CD4-positive, alpha-beta T cell treated with Interleukin-12 subunit alpha and Interleukin-12 subunit beta, for 1 hour (primary cell): ENCODE measurements at regions not wholly inside any gene's neighbourhood (a gene's known extent, or its start where the extent isn't known, plus 50 kb on each side); places are given as distances from the start of the nearest gene placed in this dataset.

ENCODE experiments used
- DNase-seq: peaks from one replicate; pipeline ENCODE4 v3.0.0-alpha.2; 2020

DNA sequence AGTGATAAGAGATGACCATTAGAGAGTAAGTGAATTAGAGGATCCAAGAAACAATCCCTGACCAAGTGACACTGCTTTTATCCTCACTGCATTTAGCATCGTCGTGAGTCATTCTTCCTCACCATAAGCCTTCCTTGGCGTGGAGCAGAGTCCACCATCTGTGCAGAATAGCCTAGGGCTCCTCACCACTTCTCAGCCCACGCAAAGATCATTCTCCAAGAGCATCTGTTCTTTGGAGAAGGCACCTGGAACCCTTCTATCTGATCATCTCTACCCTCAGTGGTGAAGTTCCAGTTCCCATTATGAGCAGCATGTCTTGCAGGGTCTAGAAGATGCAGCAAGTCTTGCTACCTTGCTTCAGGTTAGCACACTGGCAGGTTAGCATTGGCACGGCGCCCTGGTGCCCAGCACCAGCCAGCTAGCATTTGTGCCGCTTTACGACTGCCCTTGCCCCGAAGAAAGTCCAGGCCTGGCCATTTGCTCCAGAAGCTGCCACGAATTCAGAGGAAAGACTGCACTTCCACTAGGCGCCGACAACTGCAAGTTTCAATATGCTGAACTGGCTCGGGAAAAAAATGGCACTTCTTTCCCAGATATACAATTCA lies 225.8 kb downstream of the TTC32 start:
- DNase-seq, result no peak

DNA sequence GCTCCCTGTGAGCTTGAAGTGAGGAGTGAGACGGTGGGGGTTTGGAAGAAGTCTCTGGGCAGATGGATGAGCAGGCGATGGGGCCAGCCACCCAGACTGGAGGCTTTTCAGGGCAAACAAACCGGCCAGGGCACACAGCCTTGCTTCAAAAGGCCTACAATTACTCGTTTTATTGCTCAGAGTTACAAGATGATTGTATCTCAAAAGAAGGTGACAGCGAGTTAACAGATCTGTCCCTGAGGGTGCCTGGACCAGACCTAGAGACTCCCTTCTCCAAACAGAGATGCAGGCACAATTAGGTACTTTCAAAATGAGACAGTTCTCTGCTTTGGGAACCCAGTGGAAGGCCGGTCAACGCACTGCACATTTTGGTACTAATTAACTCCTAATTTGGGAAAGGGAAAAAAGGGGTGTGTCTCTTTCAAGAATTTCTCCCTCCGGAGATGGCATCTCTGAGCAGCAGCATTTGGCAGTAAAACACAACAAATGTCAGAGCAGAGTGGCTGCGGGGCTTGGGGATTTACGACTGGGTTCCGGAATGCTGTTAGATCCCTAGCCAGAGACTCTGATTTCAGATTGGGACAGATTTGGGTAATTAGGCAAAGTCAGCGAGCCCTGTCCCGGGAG lies 226.7 kb downstream of the TTC32 start:
- DNase-seq, result no peak

DNA sequence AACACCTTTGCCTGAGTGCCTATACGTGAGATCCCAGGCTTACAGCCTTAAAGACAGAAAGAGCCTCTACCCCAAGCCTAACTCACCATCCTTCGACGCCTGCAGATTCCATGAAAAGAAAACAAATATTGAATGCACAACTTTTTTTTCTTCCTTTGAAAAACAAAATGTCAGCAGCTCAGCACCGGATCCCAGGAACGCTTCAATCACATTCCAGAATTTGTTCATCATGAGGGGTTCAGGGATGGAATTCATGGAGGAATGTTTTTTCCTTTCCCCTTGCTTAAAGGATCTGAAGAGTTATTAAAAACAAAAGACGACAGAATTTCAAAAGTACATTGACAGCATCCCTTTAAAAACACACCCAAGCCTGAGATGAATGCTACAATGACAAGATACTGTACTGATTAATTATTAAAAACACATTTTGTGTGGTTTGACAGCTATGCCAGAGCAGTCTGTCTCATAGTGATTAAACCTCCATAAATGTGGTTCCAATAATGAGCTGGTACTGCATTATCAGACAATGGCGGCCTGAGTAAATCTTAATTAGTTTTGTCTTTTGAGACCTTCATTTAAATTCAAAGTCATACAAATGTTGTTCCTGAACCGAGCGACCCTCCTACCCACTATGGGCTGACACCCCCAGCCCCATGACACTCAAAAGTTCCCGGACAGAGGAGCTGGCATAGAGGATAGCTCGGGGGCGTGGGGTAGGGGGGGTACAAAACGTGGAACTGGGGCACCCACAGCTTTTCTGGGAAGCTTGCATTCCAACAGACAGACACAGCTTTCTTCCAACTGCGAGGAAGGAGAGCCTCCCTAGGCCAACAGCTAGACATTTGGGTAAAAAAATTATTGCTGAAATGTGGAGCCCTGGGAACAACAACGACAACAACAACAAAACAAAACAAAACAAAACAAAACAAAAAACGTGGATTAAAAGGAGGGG lies 227.5 kb downstream of the TTC32 start:
- no peak for DNase-seq

DNA sequence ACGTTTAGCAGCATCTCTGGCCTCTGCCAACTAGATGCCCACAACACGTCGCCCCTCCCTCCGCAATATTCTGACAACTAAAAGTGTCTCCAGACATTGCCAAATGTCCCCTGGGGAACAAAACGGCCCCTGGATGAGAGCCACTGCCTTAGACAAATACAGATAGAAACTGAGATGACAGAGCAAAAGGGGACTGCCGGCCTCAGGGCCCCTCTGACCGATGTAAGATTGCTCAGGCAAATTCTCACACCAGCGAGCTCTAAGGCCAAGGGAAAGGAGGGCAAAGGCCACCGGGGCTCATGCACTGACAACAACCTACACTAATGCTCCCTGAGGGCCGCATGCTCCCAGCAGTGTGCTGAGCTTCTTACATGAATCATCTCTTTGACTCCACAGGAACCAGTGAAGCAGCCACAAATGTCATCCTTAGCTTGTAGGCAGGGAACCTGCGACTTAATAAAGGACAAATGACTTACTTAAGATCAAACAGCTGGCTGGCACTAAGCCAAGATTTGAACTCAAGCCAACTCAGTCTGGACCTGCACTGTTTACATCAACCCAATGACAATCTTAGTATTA lies 228.5 kb downstream of the TTC32 start:
- DNase-seq, result no peak

DNA sequence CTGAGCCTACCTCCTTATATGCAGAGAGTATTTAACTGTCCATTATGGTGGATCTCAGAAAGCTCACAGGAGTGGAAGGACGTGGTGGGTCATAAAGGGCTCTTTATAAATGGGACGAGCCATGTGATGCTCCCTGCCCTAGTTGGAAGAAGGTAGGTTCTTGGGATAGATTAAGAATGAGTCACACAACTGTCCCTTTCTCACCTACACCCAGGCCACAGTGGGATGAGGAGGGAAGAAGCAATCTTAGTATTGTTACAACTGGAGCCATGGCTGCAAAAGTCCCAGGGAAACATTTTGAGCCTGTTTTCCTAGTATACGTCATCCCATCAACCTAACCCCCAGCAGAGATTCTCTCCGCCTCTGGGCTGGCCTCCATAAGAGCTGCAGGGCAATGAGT lies 229.9 kb downstream of the TTC32 start:
- DNase-seq, result no peak

DNA sequence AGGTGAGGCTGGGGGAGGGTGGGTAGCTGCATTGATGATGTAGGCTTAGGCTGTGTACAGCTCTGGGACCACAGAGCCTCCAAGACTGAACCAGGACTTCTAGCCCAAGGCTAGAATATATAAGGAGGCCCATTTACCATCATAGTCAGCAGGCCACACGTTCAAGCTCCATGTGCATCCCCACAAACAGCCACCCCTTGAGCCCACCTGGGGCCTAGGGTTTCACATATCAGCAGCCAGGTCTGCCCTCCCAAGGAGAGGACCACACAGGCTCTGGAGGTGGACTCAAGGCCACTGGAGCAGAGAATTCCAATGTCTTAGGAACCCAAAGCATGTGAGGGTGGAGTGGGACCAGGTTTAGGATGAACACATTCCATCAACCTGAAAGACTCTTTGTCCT lies 230.5 kb downstream of the TTC32 start:
- DNase-seq, result no peak

DNA sequence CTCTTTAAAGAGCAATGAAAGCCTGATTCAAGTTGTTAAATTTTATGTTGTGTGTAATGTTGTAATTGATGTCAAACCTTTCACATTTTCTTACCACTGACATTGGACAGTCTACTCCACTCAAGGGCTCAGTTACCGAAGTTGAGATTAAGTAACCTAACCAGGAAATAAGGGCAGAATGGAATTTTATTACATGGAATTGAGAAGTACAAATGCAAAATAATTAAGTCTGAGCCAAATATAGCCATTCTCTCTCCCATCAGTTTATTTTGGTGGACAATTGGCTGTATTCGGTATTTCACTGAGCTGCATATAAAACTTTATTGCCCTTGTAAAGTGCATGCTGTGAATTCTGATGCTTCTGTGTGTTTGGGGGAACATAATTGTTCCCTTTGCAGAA lies 231.5 kb downstream of the TTC32 start:
- DNase-seq, result no peak

DNA sequence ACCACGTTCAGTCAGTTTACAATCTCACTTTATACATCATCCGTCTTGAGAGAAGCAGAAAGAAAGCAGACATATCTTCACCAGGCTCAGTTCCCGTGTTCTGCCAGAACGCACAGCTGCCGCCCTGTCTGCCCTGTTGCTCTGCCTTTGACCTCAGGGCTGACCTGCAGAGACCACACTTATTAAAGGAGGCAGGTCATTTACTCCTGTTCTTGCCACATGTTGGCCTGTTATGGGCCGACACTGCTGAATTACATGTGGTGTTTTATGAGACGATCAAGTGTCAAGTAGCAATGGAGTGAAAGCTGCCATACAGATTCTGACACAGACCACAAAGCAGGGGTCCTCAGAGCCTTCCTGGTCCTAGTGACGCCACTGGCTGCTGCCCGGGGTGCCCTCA lies 232.2 kb downstream of the TTC32 start:
- DNase-seq, result no peak

DNA sequence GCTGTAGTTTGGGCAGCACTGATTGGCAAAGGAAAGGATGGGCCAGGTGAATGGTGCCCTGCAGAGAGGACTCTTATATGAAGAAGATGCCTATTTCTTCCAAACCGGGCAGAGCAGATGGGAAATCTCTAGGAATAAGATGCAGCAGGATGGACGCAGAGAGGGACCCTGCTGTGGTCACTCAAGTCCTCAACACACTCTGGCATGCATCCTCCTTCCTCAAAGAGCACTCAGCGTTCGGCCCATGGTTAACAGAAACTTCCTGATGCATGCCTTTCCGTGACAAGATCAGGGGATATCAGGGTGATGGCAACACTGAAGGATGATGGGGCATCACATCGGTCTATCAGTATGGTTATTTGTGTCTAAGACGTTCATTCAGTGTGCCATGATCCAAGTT lies 232.7 kb downstream of the TTC32 start:
- no peak for DNase-seq

DNA sequence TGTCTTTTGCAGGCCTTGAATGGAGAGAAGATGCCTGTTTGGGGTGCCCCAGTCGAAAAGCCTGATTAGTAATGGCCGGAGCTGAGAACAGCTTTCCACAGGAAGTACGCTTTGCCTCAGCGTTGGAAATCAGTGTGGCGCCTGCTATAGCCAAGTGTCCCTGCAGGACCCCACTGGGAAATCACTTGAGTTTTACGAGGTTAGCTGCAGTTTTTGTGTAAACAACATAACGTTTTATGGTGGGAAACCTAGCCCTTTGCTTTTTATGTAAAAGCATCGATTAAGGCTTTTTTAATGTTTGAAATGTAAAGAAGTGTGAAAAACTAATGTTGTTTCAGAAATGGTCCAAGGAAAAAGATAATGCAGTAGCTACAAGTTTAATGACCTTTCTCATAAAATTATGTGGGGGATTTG lies 234.2 kb downstream of the TTC32 start:
- no peak for DNase-seq

DNA sequence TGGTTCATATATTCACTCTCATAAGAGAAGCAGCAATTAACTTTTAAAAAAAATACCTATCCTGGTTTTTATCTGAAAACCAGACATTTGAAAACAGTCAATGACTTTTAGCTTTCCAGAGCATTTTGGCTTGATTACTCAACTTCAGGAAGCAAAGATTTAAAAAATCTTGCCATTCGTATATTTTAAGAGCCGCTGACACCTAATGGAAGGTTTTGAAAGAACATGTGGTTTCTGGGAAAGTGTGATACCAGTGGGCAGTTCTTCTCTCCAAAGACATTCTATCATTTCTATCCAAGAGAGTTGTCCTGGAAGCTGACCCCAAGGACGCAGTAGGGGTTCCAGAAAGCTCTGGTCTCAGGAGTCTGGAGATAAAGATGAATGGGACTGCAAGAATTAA lies 234.7 kb downstream of the TTC32 start:
- DNase-seq, result no peak

DNA sequence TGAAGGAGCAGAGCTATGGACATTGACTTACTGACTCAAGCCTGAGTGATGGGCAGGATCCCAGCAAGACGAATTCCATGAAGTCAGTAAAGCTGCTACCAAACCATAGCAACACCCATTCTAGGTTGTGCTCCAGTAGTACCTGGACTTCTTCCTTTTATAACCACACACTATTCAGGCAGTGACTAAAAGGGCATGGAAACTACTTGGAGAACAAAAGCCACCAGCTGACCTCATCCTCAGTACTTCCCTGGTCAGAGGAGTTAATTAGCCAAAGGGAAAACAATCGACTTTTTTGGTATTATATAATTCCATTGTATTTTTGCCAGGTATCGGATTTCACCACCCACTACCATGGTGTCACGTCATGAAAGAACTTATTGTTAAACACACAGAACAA lies 237.1 kb downstream of the TTC32 start:
- DNase-seq, result no peak

DNA sequence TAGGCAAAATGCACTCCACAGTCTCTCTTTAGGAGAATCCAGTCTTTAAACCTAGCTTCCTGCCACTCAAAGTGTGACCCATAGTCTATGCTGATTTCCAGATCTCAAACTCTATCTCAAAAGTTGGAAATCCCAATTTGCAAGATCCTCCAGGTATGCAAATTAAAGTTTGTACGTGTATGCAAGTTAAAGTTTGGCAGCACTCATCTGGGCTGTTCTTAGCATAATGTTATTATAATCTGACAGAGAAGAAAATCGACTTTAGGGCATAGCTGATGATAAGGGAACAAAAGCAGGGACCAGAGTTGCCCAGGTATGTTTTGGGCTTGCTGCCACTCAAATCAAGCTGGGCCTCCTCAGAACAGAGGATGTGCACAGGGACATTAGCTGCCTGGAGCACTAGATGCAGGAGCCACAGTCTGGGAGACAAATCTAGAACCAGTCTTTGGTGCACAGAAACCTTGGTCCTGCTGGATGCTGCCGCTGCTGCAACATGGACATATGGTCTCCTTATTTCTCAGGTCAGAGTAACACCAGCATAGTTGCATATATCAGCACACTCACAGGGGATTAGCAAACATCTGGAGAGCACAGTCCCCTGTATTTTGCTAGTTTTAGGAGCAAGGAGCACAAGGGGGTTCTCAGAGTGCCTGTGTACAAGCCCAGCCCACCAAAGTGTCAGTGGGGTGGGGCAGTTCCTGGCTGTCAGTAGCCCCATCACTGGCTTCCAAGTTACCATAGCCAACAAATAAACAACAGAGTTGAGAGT lies 242.6 kb downstream of the TTC32 start:
- DNase-seq, result no peak

DNA sequence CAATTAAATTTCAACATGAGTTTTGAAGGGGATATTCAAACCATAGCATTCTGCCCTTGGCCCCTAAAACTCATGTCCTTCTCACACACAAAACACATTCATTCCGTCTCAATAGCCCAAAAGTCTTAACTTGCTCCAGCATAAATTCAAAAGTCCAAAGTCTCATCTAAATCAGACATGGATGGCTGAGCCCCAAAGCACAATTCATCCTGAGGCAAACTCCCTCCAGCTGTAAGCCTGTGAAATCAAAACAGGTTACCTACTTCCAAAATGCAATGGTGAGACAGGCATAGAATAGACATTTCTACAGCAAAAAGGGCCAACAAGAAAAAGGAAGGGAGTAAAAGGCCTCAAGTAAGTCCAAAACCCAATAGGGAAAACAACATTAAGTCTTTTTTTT lies 245.8 kb downstream of the TTC32 start:
- no peak for DNase-seq

DNA sequence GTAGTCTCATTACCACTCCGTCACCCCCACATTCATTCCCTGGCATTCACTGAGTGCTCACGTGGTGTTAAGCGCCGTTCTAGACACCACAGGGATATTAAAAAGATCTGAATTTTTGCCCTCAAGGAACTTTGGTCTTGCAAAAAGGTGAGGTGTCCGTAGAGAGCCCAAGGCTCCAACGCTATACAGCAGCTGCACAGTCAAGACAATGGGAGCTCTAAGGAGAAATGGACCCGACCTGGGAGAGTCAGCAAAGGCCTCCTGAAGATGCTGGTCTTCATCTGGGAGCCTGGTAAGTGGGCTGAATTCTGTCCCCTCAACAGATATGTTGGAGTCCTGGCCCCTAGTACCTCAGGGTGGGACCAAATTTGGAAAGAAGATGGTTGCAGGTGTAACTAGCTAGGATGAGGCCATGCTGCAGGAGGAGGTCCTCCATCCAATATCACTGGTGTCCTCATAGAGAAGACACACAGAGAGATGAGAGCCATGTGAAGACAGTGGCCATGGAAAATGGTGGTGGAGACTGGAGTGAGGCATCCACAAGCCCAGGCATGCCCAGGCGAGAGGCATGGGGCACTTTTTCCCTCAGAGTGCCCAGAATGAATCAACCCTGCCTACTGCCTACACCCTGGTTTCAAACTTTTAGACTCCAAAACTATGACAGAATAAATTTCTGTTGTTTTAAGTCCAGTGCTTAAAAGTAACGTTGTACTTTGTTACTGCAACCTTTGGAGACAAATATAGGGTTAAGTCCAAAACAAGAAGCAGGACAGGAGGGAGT lies 247.3 kb downstream of the TTC32 start:
- DNase-seq, result no peak

DNA sequence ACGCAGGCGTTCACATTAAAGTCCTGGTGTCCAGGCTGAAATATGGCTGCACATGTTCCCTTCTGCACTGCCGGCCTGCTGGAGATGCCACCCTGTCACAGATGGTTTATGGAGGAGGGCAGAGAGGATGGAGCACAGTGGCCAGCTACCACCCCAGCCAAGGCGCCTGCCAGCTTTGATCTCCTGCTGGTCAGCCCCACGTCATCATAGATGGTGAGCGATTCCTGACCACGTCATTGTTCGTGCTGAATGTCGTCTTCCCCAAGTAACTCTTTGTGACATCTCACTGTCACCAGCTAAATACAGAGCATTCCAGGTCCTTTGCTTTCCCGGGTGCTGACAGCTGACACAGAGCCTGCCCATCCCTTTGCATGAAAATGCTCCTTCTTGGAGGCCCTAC lies 248.3 kb downstream of the TTC32 start:
- no peak for DNase-seq

DNA sequence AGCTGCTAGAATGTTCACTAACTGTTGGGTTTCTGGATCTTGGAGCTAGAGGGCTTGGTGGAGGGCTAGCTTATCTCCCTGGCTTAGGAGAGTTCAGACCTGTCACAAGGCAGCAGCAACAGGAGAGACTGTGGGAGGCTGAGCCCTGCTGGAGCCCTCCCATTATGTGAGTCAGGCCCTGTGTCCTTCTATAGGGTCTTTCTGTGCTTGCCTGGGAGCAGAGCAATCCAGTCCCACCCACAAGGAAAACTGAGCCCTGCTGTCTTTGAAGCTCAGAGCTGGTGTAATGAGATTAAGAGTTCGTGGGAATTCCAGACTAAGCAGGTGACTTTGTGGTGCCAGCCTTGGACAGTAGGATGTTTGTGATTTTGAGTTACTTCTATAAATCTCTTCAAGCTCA lies 249.0 kb downstream of the TTC32 start:
- no peak for DNase-seq

DNA sequence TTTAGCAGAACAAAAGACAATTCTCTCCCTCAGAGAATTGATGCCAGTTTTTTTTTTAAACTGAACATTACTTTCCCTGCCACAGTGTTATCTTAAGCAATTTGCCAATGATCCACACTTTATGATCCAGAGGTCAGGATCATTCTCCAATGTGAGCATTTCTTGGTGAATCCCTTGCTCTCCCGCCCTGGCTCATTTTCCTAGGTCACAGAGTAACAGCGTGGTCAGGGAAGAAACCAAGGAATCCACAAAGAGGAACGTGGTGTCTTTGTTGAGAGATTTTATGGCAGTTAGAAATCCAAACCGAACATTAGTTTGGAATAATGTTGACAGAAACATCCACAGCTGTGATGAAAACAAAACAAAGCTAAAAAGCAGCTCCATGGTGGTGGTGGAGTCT lies 250.3 kb downstream of the TTC32 start:
- DNase-seq, result no peak

DNA sequence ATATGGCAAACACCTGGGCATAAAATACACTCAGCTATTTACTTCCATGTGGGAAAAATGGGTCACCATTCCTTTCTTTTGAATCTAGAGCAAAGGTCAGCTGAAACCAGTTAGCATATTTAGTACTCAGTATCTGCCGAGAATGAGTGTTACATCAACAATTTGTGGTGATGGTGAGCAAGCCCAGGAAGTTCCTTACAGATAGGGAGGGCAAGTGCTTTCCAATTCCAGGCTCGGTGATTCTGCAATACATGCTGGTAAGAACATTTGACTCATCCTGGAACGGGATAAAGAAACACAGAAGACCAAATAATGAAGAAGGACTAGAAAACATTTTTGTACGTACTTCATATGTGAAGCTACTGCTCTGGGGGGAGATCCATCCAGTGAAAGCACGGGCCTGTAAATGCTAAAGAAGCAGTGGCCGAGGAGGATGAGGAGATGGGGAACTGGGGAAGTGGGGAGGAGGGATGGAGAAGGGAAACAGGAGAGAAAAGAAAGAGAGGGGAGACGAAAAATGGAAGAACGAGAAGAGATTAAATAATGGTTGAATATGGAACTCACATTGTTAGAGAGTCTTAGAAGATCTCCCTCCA lies 251.9 kb downstream of the TTC32 start:
- no peak for DNase-seq

DNA sequence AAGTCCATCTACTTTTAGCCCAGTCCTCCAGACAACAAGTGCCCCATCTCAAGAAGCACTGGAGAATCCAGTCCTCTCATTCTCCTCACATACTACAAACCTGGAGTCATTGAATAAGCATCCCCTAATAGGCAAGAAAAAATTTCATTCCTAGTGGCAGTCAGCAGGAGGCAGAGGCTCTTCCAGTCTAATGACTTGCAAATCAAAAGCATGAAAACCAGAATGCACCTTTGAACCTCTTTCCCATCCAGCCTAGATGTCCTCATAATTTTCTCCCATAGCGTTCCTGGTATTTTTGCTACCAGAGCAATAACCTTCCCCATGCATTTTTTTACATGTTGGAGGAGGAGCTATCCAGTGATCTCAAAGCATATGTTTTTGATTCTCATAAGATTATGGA lies 252.6 kb downstream of the TTC32 start:
- DNase-seq, result no peak

DNA sequence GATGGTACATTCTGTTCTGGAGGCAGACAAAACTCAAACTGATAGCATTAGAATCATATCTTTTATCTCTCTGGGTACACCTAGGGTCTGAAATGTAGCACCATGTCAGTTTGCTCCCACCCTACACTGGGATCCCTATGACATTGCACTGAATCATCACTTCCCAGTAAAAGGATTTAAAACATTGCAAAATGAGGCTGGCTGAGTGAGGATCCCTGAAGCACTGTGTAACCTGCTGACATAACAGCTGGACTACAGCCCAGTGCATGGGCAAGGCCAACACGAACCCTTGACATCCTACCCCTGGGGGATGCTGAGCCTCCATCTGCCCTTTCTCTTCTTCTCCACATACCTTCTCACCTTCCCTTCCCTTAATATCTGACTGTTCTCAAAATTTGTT lies 253.2 kb downstream of the TTC32 start:
- DNase-seq, result no peak

DNA sequence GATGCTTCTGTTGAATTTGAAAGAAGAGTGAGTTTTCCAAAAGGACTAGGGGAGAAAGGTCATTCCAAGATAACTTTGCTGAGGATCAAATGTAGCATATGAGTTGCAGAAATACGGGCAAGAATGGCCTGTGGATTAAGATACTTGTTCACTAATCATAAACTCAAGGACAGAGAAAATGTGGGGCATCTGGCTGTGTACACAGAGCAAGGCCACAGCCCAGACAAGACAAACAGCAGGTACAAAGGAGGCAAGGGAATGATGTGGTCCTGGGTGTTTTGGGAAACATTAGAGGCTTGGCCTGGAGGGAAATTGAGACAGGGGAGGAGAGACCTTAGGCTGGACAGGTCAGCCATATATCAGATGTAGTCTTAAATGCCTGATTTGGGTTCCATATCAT lies 254.8 kb downstream of the TTC32 start:
- DNase-seq, result no peak
